ENCODE measurements at regions not wholly inside any gene's neighbourhood (a gene's known extent, or its start where the extent isn't known, plus 50 kb on each side); places are given as distances from the start of the nearest gene placed in this dataset.

DNA sequence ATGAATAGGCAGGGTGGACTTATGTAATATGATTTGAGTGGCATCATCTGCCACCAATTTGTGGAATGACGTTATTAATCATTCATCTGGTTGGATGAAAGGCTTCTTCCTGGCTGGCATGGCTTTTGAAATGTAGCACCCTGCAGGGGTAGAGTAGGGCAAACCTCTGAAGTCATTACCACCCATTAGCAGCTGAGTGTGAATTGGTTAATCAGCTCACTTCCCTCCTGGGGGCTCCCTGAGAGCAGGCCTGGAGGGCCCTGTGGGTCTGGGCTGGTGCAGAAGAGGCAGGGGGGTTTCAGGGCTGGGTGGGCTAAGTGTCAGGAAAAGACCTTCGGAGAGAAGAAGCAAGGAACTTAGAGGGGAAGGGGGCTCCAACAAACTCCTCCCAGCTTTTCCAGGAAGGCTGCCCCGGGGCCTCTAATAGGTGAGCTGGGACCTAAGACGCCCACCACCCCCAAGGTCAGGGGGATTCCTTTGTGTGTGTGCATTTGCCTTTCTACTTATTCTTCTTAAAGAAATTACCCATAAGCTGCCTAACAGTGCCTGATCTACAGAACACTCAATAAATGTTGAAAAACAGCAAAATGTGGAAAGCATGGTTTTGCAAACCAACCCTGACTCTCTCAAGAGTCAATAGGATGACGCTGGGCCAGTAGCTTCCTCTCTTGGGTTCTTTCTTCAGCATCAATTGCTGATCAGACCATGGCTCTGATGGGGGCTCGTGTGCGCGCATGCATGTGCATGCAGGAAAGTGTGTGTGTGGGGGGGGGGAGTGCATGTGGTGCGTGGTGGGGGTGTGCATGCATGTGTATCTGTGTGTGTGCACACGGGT, 49.7 kb upstream of the ZNF516 start:
- TF ChIP-seq FOSL1 (IDR thresholded peaks at IDR 0.05; ENCODE audit: insufficient read depth, low read depth, low read length) = no peak
- no peak for TF ChIP-seq MAFK (IDR thresholded peaks at IDR 0.05; ENCODE audit: low read depth, low read length)

Data from H1 (cell line).